ENCODE measurements at regions not wholly inside any gene's neighbourhood (a gene's known extent, or its start where the extent isn't known, plus 50 kb on each side); places are given as distances from the start of the nearest gene placed in this dataset.
"Not testable (repeated sequence)": the region's sequence is repeated elsewhere in the genome, so short reads cannot be mapped to it uniquely, and the experiment has no call there.

DNA sequence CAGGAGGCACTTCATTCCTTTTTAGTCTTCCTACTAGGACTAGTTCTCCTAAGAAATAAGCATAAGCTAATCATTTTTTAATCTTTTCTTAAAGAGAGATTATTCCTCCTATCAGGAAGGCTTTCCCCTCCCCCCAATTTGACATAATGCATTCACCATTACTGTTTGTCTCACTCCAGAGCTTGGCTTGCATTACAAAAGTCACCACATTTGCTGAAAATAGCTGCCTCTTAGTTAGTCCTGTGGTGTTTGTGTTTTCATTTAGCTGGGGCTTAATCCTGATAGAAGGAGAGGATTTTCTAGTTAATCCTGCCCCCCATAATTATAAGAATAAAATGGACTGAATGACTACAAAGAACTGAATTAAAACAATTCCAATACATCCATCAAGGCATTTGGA is 307.1 kb upstream of the RRP15 start:
- no peak for DNase-seq (ENCODE audit: low read depth)
- no peak overlapping the region for H3K4me3 ChIP-seq (ENCODE audit: low read depth, low read length)
- TF ChIP-seq, protein P1, sequence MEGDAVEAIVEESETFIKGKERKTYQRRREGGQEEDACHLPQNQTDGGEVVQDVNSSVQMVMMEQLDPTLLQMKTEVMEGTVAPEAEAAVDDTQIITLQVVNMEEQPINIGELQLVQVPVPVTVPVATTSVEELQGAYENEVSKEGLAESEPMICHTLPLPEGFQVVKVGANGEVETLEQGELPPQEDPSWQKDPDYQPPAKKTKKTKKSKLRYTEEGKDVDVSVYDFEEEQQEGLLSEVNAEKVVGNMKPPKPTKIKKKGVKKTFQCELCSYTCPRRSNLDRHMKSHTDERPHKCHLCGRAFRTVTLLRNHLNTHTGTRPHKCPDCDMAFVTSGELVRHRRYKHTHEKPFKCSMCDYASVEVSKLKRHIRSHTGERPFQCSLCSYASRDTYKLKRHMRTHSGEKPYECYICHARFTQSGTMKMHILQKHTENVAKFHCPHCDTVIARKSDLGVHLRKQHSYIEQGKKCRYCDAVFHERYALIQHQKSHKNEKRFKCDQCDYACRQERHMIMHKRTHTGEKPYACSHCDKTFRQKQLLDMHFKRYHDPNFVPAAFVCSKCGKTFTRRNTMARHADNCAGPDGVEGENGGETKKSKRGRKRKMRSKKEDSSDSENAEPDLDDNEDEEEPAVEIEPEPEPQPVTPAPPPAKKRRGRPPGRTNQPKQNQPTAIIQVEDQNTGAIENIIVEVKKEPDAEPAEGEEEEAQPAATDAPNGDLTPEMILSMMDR (IDR thresholded peaks at IDR 0.05; ENCODE audit: insufficient read depth, low read length): no peak

DNA sequence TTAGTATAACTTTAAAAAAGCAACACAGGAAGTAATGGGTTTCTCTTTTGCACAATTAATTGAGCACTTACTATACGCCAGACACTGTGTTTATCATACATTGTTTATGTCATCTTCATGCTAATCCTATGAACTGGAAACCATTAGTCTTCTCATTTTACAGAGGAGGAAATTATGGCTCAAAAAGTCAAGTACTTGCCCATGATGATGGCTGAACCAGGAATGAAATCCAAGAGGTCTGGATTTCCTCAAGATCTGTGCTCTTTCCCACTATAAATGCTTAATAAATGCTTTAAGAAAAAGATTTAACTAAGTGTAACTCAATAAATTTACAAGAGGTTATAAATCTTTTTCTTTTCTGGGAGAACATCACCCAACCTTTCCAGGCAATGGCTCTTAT is 303.7 kb upstream of the RRP15 start:
- H3K4me3 ChIP-seq (ENCODE audit: low read depth, low read length): no peak overlapping the region
- TF ChIP-seq, protein P1 (IDR thresholded peaks at IDR 0.05; ENCODE audit: insufficient read depth, low read length): no peak
- no peak for DNase-seq (ENCODE audit: low read depth)

DNA sequence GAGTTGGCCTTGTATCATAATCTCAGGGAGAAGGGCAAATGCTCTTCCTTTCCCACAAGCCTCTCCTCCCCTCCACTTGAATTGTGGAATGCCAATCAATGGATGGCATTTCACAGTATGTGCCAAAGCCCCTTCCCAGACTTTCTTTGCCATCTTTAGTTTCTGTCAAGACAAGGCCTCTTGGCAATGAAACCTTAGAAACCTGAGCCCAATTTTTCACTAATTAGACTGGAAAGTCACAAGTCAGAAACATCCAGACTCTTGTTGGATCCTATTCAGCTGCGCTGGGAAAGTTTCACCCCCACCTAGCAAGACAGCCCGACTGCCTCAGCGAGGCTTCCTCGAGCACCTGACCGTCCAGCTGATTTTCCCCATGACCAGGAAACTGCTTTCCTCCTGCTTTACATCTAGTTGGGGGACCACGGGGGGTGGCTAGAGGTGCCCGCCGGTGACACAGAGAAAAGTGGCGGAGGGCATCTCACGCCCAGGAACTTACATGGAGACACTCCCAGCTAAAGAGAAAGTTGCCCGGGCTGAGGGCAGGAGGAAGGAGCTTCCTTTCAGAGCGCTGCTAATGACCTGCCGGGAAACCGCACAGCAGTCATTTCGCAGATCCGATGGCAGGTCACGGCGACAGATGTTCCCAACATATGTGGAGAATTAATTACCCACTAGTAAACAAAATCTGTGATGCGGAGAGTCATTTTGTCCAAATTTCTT is 302.6 kb upstream of the RRP15 start:
- no peak overlapping the region for H3K4me3 ChIP-seq (ENCODE audit: low read depth, low read length)
- no peak for DNase-seq (ENCODE audit: low read depth)
- TF ChIP-seq, protein P1 (IDR thresholded peaks at IDR 0.05; ENCODE audit: insufficient read depth, low read length): no peak

DNA sequence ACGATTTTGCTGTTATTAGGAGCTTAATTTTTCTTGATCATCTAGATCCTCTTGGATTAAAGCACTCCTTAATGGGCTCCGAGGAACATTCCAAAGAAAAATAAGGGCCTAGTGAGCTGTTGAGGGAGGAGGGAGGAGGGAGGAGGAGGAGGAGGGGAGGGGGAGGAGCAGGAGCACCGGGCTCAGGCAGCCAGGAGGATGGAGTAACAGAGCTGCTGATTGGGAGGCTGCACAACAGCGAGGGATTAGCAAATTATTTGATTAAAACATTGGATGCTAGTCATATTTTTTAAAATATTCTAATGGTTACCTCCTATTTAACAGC is 302.1 kb upstream of the RRP15 start:
- no peak for DNase-seq (ENCODE audit: low read depth)
- TF ChIP-seq, protein P1 (IDR thresholded peaks at IDR 0.05; ENCODE audit: insufficient read depth, low read length): no peak
- no peak overlapping the region for H3K4me3 ChIP-seq (ENCODE audit: low read depth, low read length)

DNA sequence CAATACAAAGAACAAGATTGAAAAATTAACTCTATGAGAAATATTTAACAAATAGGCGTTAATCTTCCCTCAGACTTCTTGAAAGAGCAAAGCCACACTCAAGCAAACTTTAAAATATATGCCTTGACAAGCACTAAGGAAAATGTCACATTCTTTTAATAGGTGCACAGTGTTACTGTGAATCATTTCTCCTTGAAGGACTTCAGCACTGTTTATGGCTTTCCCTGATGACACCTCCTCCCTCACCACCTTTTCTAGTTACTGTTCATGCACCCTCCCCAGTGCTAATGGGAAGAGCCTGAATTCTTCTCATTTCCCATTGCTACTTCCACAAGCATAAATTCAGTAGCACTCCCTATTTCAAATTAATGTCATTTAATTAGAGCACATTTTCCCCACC is 299.5 kb upstream of the RRP15 start:
- TF ChIP-seq, protein P1 (IDR thresholded peaks at IDR 0.05; ENCODE audit: insufficient read depth, low read length): no peak
- no peak overlapping the region for H3K4me3 ChIP-seq (ENCODE audit: low read depth, low read length)
- DNase-seq (ENCODE audit: low read depth): no peak

DNA sequence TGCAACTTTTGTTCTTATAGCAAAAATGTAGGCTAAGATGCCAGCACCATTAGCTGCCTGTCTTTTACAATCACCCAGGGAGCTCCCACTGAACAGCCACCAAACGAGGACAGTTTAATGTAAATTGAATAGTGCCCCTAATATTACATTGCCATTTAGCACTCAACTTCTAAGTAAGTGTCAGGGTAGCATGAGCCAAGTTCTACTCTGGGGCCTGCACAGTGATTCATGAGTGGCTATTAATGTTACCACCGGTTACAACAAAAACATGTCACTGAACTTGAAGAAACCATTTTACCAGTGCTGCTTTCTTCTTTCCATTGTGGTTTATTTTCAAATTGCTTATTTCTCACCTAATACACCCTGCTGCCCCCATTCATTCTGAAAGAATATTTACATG is 295.6 kb upstream of the RRP15 start:
- TF ChIP-seq, protein P1 (IDR thresholded peaks at IDR 0.05; ENCODE audit: insufficient read depth, low read length): no peak
- DNase-seq (ENCODE audit: low read depth): no peak
- no peak overlapping the region for H3K4me3 ChIP-seq (ENCODE audit: low read depth, low read length)

DNA sequence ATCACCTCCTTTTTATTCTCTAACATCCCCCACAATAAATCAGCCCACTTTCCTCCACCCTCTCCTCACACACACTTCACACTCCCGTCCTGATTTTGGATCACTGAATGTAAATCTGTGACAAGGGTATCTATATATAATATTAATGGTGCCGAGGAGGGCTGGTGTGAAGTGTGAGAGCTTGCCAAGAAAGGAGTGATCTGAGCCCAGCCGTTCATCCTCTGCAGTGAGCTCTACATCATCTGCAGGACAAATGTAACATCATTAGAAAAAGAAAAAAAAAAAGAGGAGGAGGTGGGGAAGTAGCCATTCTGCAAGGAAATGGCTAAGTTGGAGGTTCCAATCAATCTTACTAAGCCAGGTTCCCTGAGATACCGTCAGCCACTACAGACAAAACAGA is 291.7 kb upstream of the RRP15 start:
- TF ChIP-seq, protein P1 (IDR thresholded peaks at IDR 0.05; ENCODE audit: insufficient read depth, low read length): no peak
- H3K4me3 ChIP-seq (ENCODE audit: low read depth, low read length): no peak overlapping the region
- no peak for DNase-seq (ENCODE audit: low read depth)

DNA sequence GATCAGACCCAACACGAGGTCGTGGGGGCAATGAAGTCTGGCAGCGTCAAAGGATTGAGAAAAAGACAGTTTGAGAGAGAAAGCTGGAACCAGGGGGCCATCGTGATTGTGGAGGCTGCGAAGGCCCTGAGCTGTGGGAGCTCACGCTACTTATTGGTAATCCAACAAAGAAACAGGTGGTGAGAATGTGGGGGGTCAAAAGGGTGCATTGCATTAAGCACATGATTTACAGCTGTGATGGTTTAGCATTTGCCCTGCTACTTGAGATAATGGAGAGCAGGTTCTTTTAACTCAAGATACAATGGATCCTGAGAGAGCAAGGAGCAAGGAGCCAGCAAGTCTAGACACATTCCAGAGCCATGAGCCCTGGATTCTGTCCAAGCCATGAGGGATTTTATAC is 276.8 kb upstream of the RRP15 start:
- DNase-seq (ENCODE audit: low read depth); H3K4me3 ChIP-seq (ENCODE audit: low read depth, low read length): not testable (repeated sequence)

DNA sequence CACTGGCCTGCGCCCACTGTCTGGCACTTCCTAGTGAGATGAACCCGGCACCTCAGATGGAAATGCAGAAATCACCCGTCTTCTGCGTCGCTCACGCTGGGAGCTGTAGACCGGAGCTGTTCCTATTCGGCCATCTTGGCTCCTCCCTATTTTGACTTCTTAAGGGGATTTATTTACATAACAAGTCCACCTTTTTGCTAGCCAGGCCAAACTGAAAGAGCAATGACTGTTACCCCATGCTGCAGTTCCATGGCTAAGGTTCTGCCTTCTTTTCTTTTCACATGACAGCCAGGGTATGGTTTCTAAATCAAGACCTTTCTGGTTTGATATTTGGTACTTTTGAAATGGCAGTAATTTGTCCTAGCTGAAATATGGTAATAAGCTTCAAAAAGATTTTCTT is 270.0 kb upstream of the RRP15 start:
- DNase-seq (ENCODE audit: low read depth); H3K4me3 ChIP-seq (ENCODE audit: low read depth, low read length): not testable (repeated sequence)

Measured in fibroblast of the aortic adventitia (primary cell).